IPS DF 19.7 (cell line): ENCODE measurements at regions not wholly inside any gene's neighbourhood (a gene's known extent, or its start where the extent isn't known, plus 50 kb on each side); places are given as distances from the start of the nearest gene placed in this dataset.

Source experiments
- DNase-seq: peaks from one replicate; pipeline ENCODE4 v3.0.0-alpha.2; 2013; ENCODE audit warnings: low read depth, low spot score

GRCh38 chr15:77821188-77821958, 188.7 kb upstream of the LINGO1 start:
- no peak for DNase-seq

- DNase-seq, result no peak
Observed at GRCh38 chr15:77819851-77820728, 187.4 kb upstream of the LINGO1 start.

GRCh38 chr15:77819048-77819850, 186.5 kb upstream of the LINGO1 start:
- no peak for DNase-seq

DNA sequence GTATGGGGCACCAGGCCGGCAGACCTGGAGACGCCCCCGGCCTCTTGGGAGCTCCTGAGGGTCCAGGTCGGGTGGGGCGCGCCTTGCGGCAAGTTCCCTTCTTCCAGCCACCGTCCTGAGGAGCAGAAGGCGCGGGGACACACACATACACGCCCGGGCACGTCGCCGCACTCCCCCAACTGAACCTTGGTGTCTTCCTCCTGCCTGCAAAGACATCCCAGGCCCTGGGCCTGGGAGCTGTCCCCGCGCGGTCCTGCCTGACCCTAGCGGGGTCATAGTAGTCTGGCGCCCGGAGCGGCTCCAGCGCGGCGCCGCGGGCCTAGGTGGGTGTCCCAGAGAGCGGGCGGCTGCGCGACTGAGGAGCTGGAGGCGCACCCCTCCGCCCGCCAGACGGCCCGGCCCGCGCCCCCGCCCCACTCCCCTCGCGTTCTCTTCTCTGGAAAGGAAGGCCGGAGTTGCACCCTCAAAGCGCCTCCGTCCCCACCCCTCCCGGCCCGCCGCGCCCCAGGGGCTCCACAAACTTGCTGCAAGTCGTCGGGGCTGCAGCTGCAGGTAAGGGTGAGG, 185.9 kb upstream of the LINGO1 start:
- no peak for DNase-seq

DNA sequence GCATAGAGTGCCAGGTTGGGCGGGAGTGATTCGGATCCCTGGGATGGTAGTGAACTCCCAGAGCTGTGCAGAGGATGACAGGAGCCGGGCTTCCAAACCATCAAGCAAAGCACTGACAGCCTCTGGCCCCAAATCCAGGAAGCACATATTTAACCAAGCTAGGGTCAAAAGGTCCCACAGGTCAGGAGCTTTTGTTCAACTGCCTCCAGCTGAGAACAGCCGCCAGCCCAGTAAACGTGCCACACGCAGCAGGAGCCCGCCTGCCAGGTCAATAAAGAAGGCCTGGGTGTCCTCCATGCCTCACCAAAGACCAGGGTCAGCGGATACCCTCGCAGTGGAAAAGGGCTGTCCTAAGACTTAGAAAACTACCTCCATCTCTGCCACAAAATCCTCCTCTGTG, 184.7 kb upstream of the LINGO1 start:
- no peak for DNase-seq

- no peak for DNase-seq
Observed at GRCh38 chr15:77816983-77817382, 184.3 kb upstream of the LINGO1 start.

DNA sequence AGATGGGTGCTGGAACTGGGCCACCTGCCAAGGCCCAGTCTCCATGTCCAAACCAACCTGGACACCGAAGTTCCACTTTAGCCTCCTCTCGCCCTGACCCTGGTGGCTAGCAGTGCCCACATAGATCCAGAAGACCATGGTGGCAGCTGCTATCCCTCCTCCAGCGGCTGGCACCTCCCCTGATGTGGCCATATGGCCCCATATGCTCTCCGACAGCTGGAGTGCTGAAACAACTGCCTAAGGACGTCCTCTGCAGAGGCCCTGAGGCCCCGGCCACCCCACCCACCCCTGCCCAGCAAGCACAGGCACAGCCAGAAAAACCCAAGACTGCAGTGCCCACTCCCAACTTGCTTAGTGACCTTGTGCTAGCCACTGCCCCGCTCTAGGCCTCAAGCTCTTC, 182.3 kb upstream of the LINGO1 start:
- no peak for DNase-seq

GRCh38 chr15:77812664-77813063, 180.0 kb upstream of the LINGO1 start:
- no peak for DNase-seq

DNA sequence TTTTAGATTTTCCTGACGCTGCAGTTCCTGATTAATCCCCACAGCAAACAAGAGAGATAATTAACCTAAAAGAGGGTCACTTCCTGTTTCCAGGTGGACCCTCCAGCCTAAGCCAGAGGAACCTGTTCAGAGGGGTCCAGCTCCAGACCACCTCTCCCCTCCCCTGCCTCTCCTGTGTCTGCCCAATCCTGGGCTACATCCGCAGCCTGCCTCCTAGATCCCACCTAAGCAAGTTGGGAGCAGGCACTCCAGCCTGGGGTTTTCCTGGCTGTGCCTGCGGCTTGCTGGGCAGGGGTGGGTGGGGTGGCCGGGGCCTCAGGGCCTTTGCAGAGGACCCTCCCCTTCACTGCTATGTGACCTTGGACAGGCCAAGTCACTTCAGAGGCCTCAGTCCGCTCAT, 178.6 kb upstream of the LINGO1 start:
- DNase-seq, result no peak

- DNase-seq, result no peak
Observed at GRCh38 chr15:77810130-77810571, 177.4 kb upstream of the LINGO1 start.

- DNase-seq, result no peak
Observed at GRCh38 chr15:77808581-77809177, 176.0 kb upstream of the LINGO1 start.

DNA sequence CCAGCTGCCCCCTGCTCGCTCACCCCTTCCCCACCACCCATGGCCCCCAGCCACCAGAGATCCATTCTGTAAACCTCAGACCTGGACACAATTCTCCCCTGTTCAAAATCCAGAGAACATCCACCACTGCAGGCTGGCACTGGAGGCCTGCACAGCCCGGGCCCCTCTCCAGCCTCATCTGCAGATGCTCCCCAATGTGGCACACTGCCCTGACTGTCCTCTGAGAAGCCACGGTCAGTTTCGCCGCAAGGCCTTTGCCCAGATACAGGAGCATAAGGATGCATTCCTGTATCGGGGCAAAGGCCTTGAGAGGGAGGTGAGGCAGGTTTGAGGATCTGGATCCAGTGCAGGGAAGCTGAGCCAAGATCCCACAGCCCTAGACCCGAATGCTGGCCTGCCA, 175.4 kb upstream of the LINGO1 start:
- no peak for DNase-seq

DNA sequence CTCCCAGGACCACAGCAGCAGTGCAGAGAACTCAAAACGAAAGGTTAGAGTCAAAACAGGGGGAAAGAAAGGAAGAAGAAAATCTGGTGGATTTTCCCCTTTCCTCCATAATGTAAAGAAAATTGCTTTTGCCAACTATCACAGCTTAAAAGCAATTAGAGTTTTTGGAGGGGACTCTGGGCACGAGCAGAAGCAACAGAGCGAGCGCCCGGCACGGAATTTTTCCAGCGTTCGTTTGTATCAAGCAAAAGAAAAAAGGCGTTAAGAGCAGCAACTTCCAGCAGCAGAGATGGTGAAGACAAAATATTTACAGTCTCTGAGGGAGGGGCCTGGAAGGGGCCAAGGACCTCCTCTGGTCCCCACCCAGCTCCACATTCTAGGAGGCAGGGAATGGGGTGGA, 174.9 kb upstream of the LINGO1 start:
- DNase-seq, result no peak

DNA sequence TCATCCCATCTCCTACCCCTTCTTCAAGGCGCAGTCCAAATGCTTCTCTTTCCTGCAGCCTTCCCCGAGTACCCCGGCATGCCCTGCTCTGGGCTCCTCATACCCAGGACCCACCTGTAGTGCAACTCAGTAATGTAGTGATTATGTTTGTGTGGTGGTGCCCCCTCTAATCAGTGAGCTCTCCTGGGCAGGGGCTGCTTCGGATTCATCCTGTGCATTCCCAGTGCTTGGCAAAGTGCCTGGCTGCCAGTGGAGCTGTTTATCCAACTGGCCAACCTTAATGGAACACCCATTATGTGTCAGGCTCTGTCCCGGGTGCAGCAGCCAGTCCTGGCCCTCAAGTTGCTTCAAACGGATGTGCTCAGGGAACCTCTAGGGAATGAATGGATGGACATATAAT, 174.4 kb upstream of the LINGO1 start:
- no peak for DNase-seq

- no peak for DNase-seq
Observed at GRCh38 chr15:77804210-77804609, 171.5 kb upstream of the LINGO1 start.

GRCh38 chr15:77803487-77803886, 170.8 kb upstream of the LINGO1 start:
- no peak for DNase-seq

GRCh38 chr15:77800305-77800704, 167.6 kb upstream of the LINGO1 start:
- DNase-seq, result no peak

DNA sequence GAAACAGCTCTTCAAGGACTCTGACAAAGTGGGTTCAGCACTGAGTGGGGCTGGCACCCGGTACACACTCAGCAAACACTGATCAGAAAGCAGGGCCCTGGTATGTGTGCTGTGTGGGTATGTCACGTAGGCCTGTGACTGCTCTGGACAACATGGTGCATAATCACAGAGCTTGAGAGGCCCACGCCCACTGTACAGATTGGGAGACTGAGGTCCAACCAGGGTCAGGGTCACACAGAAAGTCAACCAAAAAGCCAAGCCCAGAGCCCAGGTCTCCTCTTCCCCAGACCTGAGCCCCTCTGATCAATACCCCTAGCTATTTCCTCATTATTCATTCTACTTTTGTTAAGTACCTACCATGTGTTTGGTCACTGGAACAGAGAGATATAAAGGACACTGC, 166.1 kb upstream of the LINGO1 start:
- DNase-seq, result no peak

GRCh38 chr15:77798151-77798835, 165.6 kb upstream of the LINGO1 start:
- no peak for DNase-seq

- DNase-seq, result no peak
Observed at GRCh38 chr15:77797270-77797669, 164.6 kb upstream of the LINGO1 start.
